ENCODE measurements at regions not wholly inside any gene's neighbourhood (a gene's known extent, or its start where the extent isn't known, plus 50 kb on each side); places are given as distances from the start of the nearest gene placed in this dataset.

DNA sequence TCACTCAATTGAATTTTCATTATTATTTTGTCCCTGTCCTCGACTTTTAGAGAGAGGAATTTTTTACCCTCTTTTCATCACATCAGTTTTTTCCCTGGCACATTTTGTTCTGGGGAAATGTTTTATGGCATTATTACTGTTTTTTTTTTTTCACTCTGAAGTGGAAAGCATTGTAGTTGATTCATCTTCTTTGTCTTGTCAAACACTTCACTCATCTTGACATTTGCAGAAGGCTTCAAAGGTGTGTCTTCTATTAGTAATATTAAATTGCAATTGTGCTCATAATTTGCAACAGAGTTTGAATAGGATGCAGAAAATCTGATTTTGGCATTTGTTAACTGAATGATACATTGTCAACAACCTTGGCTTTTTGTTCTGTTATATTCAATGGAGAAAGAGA is 545.4 kb upstream of the ARX start (continued):
- TF ChIP-seq, protein P1, sequence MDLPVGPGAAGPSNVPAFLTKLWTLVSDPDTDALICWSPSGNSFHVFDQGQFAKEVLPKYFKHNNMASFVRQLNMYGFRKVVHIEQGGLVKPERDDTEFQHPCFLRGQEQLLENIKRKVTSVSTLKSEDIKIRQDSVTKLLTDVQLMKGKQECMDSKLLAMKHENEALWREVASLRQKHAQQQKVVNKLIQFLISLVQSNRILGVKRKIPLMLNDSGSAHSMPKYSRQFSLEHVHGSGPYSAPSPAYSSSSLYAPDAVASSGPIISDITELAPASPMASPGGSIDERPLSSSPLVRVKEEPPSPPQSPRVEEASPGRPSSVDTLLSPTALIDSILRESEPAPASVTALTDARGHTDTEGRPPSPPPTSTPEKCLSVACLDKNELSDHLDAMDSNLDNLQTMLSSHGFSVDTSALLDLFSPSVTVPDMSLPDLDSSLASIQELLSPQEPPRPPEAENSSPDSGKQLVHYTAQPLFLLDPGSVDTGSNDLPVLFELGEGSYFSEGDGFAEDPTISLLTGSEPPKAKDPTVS (IDR thresholded peaks at IDR 0.05; ENCODE audit: low read depth, low read length): no peak
- TF ChIP-seq MTA3 (IDR thresholded peaks at IDR 0.05; ENCODE audit: borderline replicate concordance, low read length) (no peak), SUPT20H (IDR thresholded peaks at IDR 0.05; ENCODE audit: borderline replicate concordance, control insufficient read depth, low read depth, low read length) (no peak)

DNA sequence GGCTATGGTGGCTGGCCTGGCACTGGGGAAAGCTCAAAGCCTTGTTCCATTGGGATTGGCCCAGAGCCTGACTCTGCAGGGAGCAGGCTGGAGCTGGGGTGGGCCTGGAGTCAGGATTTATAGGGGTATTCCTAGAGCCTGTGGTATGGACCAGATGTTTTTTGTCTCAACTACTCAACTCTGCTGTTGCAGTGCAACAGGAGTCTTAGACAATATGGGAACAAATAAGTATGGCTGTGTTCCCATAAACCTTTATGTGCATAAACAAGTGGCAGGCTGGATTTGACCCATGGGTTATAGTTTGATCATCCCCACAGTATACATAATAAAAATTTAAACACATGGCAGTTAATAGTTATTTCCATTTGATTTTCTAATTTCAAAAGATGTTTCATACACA is 557.9 kb upstream of the ARX start:
- Histone ChIP-seq H3K27me3 (replicated peaks in 1 of 2; ENCODE audit: control insufficient read depth in 2 of 2, insufficient read depth in 2 of 2, low read length in 1 of 2) (no peaks in the 10 kb centered on the region), H3K4me1 (ENCODE audit: control insufficient read depth, insufficient read depth, low read length) (no peaks in the 10 kb centered on the region), H3K9ac (ENCODE audit: control insufficient read depth, insufficient read depth, low read length) (no peak overlapping the region), H3K36me3 (ENCODE audit: control insufficient read depth in 2 of 2, insufficient read depth in 2 of 2, low read length in 1 of 2) (no peaks in the 10 kb centered on the region), H3K27ac (ENCODE audit: control insufficient read depth, insufficient read depth) (no peak overlapping the region), H4K20me1 (ENCODE audit: control insufficient read depth, insufficient read depth) (no peaks in the 10 kb centered on the region), H3K9me3 (replicated peaks; ENCODE audit: control insufficient read depth, insufficient read depth, low read length) (no peaks in the 10 kb centered on the region), H3K4me2 (ENCODE audit: control insufficient read depth, insufficient read depth) (no peak overlapping the region), H2AFZ (ENCODE audit: control insufficient read depth, low read depth, low read length) (no peak overlapping the region), H3K79me2 (ENCODE audit: control insufficient read depth, insufficient read depth, low read length) (no peaks in the 10 kb centered on the region), H3K4me3 (no peak overlapping the region)
- ChIA-PET RAD21 (ENCODE audit: unreplicated experiment) (no interaction called here), POLR2A (no interaction called here), CTCF (no interaction called here), SMC1A (ENCODE audit: uncharacterized antibody, unreplicated experiment) (no interaction called here)
- intact Hi-C loops (cut with micrococcal nuclease; ENCODE audit: unreplicated experiment) (no loop called here), in situ Hi-C loops (cut with MboI) (no loop called here)
- BruUV-seq (replicated peaks): no TSS peak
- FAIRE-seq: no peak
- TF ChIP-seq MTA3 (IDR thresholded peaks at IDR 0.05; ENCODE audit: borderline replicate concordance, low read length): no peak
- no peak for TF ChIP-seq TCF7 (IDR thresholded peaks at IDR 0.05; ENCODE audit: borderline replicate concordance)
- TF ChIP-seq FOS (IDR thresholded peaks at IDR 0.05; ENCODE audit: borderline replicate concordance, extremely low read depth, insufficient read length): no peak
- no peak for TF ChIP-seq CEBPB (IDR thresholded peaks at IDR 0.05; ENCODE audit: borderline replicate concordance in 1 of 2, low read depth in 2 of 2, low read length in 2 of 2)
- no peak for TF ChIP-seq SPI1 (IDR thresholded peaks at IDR 0.05; ENCODE audit: borderline replicate concordance, insufficient read depth, low read depth, low read length)
- no peak for TF ChIP-seq GABPA (IDR thresholded peaks at IDR 0.05; ENCODE audit: low read depth)
- no peak for TF ChIP-seq TAF1 (IDR thresholded peaks at IDR 0.05; ENCODE audit: borderline replicate concordance, low read depth, low read length)
- TF ChIP-seq, protein P2, sequence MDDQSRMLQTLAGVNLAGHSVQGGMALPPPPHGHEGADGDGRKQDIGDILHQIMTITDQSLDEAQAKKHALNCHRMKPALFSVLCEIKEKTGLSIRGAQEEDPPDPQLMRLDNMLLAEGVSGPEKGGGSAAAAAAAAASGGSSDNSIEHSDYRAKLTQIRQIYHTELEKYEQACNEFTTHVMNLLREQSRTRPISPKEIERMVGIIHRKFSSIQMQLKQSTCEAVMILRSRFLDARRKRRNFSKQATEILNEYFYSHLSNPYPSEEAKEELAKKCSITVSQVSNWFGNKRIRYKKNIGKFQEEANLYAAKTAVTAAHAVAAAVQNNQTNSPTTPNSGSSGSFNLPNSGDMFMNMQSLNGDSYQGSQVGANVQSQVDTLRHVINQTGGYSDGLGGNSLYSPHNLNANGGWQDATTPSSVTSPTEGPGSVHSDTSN (IDR thresholded peaks at IDR 0.05; ENCODE audit: insufficient replicate concordance, low read depth, low read length): no peak
- TF ChIP-seq SMARCA5 (IDR thresholded peaks at IDR 0.05): no peak
- TF ChIP-seq ESRRA (IDR thresholded peaks at IDR 0.05; ENCODE audit: low read length): no peak
- no peak for TF ChIP-seq WRNIP1 (IDR thresholded peaks at IDR 0.05; ENCODE audit: borderline replicate concordance, low read depth, low read length)
- TF ChIP-seq MTA2 (IDR thresholded peaks at IDR 0.05; ENCODE audit: low read depth): no peak
- no peak for TF ChIP-seq RAD51 (IDR thresholded peaks at IDR 0.05)
- no peak for TF ChIP-seq RUNX3 (IDR thresholded peaks at IDR 0.05; ENCODE audit: low read length)
- TF ChIP-seq STAT1 (conservative IDR thresholded peaks at IDR 0.05): no peak
- no peak for ATAC-seq
- no peak for DNase-seq (ENCODE audit: low read depth, low spot score)
